HuH-7.5 (cell line): ENCODE measurements at regions not wholly inside any gene's neighbourhood (a gene's known extent, or its start where the extent isn't known, plus 50 kb on each side); places are given as distances from the start of the nearest gene placed in this dataset.

Experiments
- DNase-seq: peaks from one replicate; pipeline ENCODE4 v3.0.0; 2011; ENCODE audit warnings: low spot score

DNA sequence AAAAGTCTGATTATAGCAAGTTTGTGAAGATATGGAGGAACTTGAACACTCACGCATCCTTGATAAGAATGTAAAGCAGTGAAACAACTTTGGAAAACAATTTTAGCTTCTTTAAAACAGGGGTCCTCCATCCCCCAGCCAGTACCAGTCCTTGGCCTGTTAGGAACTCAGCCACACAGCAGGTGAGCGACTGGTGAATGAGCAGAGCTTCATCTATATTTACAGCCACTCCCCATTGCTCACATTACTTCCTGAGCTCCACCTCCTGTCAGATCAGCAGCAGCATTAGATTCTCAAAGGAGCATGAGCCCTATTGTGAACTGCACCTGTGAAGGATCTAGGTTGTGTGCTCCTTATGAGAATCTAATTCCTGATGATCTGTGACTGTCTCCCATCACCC lies 530.3 kb upstream of the PRKX start:
- DNase-seq, result no peak

DNA sequence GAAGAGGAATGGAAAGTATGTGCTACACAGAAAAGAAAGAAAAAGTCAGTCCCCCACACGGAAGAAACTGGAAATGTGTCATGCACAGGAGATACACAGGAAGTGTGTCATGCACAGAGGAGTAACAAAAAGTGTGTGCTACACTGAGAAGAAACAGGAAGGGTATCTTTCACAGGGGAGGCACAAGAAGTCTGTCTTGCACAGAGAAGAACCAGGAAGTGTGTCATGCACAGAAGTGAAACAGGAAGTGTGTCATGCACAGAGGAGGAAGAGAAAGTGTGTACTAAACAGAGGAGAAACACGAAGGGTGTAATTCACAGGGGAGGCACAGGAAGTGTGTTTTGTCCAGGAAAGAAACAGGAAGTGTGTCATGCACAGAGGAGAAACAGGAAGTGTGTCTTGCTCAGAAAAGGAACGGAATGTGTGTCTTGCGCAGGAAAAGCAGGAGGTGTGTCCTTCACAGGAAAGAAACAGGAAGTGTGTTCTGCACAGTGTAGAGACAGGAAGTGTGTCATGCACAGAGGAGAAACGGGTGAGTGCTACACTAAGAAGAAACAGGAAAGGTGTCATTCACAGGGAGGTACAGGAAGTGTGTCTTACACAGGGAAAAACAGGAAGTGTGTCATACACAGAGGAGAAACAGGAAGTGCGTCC lies 527.2 kb upstream of the PRKX start:
- no peak for DNase-seq

DNA sequence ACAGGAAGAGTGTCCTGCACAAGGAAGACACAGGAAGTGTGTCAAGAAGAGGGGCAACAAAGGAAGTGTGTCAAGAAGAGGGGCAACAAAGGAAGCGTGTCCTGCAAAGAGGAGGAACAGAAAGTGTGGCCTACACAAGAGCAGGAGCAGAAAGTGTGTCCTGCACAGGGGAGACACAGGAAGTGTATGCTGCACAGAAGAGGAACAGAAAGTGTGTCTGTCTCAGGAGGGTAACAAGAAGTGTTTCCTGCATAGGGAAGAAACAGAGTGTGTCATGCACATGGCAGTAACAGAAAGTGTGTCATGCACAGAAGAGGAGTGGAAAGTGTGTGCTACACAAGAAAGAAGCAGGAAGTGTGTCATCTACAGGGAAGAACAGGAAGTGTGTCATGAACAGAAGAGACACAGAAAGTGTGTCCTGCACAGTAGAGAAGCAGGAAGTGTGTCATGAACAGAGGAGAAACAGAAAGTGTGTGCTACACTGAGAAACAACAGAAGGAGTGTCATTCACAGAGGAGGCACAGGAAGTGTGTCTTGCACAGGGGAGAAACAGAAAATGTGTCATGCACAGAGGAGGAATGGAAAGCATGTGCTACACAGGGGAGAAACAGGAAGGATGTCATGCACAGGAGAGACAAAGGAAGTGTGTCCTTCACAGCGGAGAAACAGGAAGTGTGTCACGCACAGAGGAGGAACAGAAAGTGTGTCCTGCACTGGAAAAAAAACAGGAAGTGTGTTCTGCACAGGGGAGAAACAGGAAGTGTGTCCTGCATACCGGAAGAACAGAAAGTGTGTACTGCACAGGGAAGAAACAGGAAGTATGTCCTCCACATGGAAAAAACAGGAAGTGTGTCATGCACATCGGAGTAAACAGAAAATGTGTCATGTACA lies 526.4 kb upstream of the PRKX start:
- DNase-seq, result no peak

DNA sequence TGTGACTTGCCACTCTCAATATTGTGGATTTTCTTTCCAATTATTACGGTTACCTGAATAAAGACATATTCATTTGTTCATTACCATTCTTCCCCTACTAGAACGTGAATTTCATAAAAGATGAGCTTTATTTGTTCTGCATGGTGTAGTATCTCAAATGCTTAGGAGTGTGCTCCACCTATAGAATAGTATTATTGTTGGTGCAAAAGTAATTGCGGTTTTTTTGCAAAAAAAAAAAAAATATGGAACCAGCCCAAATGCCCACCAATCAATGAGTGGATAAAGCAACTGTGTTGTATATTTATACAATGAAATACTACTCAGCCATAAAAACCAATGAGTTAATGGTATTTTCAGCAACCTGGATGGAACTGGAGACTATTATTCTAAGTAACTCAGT lies 525.5 kb upstream of the PRKX start:
- no peak for DNase-seq

DNA sequence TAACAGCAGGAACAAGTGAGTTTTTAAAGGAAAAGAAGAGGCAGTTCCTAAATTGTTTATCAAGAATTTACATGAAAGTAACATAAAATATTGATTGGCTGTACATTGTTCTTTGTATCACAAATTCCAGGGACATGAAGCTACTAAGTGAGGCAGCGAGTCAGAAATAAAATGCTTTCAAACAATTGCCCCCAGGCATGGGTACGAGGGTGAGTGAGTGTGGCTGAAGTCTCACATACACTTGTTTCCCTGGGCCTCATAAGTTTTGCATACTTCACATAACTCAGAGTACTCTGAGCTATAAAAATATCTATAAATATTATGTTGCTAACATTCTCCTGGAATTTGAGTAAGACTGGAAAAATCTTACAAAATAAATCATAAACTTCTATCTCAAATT lies 511.6 kb upstream of the PRKX start:
- DNase-seq, result no peak

DNA sequence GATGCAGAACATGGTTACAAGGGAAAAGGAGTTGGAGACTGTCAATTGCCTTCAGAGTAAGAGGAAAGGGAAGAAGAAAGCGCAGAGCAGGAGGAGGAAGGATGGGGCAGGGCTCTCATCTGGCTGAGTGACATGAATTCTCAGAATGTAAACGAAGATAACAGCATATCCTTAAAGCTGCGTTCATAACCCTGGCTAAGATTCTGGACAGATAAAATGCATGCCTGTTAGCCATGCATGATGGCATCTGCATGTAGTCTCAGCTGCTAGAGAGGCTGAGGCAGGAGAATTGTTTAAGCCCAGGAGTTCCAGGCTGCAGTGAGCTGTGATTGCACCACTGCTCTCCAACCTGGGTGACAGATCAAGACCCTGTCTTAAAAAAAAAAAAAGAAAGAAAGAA lies 493.5 kb upstream of the PRKX start:
- DNase-seq, result no peak

DNA sequence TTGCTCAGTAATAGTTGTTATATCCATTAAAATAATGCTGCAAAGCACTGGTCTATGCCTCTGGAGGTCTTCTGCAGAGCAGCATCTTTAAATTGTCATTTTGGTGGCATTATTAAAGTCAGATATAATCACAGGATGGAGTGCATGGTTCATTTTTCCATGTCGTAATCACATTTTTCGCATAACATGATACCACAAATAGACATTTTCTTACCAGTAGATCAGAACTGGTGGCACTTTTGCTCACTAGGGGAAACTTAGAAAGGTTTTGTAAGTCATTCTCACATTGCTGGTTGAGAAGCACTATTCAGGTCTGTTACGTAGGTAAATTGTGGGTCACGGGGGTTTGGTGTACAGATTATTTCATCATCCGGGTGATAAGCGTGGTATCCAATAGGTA lies 484.5 kb upstream of the PRKX start:
- no peak for DNase-seq

DNA sequence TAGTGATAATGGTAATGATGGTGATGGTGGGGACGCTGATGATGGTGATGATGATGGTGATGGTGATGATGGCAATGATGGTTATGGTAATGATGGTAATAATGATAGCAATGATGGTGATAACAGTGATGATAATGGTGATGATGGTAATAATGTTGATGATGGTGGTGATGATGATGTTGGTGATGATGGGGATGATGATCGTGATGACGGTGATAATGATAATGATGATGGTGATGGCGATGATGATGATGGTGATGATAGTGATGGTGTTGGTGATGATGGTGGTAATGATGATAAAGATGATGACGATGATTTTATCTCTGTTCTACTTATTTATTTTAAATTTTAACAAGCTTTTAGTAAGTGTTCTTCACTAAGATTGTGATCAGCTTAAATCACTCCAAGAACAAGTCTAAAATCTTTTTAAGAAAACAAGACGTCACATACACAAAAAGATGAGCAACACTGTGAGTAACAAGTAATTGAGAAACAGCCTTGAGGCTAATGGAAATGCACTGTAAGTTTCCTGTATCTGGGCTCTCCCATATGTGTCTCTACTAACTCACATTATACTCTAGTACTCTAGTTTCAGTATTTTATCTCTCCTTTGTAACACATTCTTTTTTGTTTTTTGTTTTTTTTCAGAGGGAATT lies 480.2 kb upstream of the PRKX start:
- no peak for DNase-seq

DNA sequence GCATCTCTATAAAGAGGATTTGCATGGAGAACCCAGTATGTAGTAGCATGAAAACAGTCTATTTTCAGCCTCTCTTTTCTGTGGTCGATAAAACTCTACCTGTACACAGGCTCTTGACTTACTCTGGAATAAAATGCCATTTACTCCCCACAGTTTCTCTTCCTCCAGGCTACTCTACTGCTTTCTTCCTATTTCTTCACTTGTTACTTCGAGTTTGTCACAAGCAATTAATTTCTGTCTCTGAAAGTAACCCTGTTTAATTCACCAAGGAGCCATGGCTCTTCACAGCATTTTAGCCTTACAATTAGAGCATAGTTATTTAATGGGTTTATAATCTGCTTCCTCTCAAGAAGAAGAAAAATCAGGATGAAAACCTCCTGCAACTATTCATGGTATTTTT lies 472.9 kb upstream of the PRKX start:
- DNase-seq, result no peak

DNA sequence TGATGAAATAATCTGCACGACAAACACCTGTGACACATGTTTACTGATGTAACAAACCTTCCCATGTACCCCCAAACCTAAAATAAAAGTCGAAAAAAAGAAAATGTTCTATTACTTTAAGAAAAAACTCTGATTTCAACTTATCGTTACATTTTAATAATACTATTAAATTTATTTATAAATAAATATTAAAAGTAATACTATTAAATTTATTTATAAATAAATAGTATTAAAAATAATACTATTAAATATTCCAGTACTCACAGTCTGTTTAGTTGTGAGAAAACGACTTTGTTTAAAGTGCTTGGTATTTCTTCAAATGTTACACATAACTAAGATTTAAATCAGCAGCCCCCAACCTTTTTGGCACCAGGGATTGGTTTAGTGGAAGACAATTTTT lies 471.6 kb upstream of the PRKX start:
- no peak for DNase-seq

DNA sequence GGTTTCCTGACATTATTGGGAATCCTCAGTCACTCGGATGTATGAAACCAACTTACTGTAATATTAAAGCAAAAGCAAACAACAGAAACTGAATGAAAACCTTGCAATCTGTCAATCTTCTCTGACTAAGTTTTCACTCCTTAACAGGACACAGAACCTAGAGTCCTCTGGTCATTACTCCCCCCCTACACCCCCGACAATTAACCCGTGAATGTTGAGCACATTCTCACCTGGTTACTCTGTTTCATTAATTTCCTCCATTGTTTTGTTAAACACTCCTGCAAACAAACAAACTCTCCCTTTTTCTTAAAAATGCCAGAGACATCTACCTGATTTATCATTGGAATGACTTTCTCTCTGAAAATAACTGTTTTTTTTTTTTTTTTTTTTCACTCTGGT lies 469.0 kb upstream of the PRKX start:
- DNase-seq, result no peak

DNA sequence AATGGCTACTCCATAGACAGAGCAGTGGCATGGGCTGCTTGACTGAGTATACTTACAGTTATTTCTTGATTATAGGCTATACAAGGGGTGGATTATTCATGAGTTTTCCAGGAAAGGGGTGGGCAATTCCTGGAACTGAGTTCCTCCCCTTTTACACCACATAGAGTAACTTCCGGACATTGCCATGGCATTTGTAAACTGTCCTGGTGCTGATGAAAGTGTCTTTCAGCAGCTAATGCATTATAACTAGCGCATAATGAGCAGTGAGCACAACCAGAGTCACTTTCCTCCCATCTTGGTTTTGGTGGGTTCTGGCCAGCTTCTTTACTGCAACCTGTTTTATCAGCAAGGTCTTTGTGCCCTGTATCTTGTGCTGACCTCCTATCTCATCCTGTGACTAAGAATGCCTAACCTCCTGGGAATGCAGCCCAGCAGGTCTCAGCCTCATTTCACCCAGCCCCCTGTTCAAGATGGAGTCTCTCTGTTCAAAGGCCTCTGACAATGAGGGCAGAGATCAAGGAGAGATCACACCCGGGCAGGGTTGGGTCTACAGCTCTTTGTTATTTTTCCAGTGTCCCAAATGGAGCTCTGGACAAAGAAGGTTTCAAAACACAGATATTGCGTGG lies 468.4 kb upstream of the PRKX start:
- DNase-seq, result no peak

DNA sequence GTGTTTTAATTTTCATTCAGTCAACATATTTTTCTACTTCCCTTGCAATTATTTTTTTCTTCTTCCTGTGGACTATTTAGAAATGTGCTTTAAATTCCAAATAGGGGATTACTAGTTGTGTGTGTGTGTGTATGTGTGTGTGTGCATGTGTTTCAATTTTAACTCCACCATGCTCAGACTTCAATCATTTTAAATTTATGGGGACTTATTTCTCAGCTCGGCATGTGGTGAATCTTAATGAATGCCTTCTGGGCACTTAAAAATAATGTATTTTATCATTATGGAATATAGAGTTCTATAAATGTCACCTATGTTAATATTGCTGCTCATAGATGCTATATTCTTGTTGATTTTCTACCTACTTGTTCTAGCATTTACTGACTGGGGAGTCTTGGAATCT lies 465.6 kb upstream of the PRKX start:
- no peak for DNase-seq

DNA sequence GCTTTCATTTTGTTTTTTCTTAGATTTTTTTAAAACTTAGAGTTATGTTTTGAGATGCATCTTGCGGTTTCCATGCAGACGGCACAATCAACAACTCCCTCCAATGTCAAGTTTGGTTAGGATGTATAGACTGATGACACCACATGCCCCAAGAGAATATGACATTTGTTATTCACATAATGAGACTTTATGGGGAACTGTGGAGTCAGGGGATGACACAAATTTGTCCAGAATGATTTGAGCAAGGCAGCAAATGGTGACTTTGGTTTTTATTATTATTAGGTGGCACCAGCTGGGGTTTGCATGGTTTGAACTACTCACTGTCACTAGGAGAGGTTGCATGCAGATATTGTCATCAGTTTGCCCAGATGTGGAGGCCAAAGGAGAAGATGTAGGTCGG lies 461.8 kb upstream of the PRKX start:
- no peak for DNase-seq

DNA sequence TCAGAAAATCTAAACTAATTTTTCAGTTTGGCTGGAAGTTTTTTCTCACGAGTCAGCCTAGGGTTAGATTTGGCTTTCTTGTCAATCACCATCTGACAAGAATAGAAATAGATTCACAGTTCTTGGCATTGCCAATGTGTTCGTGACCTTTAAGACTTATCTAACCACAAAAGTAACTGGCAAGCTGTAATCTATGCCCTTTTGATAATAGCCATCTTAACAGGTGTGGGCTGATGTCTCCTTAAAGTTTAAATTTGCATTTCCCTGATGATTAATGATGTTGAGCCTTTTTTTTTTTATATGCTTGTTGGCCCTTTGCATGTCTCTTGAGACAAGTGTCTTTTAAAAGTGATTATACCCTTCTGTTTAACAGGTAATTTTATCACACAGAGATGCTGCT lies 460.3 kb upstream of the PRKX start:
- no peak for DNase-seq

DNA sequence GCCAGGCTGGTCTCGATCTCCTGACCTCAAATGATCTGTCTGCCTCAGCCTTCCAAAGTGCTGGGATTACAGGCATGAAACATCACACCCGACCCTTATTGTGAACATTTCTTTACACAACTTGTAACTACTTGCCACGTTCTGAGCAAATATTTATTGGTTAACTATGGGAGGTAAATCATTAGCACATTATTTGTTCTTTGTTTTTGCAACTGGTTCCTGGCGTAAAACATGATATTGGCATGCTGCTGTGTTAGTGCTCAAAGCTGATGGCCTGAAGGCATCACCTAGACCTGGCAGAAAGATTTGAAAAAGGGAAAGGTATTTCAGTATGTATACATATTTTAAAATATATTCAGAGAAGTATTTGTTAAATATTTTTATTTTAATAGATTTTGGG lies 438.3 kb upstream of the PRKX start:
- DNase-seq, result no peak

DNA sequence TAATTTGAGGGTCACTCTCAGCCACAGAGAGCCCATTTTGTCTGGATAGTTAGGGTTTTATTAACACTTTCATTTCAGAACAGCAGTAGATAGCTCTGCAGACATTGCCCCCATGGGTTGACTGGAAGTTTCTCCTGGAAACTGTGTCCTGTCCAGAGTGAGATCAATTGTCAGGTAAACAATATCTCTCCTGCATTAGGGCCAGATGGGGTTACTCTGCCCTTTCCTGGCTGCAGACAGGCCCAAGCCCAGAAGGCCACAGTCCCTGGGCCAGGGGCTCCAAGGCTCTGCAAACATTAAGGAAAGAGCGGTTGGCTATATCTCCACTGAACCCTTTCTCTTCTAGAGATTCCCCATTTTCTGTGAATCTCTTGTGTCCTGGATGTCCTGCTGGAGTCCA lies 436.8 kb upstream of the PRKX start:
- DNase-seq, result no peak

DNA sequence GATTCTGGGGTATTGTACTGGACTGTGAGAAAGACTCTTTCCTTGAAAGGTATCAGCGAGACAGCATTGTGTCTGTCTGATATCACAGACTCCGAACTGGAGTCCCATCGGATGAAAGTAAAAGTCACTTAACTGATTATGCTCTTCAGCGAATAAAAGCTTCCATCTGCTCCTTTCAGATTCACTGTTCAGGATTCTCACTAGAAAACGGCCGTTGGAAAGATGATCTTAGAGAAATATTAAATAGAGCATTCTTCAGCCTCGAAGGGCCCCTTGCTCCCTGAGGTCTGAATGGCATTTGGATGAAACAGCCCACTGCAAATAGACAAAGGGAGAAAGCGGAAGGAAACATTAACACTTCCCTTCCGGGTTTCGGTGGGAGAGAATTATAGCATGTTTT lies 416.2 kb upstream of the PRKX start:
- no peak for DNase-seq

DNA sequence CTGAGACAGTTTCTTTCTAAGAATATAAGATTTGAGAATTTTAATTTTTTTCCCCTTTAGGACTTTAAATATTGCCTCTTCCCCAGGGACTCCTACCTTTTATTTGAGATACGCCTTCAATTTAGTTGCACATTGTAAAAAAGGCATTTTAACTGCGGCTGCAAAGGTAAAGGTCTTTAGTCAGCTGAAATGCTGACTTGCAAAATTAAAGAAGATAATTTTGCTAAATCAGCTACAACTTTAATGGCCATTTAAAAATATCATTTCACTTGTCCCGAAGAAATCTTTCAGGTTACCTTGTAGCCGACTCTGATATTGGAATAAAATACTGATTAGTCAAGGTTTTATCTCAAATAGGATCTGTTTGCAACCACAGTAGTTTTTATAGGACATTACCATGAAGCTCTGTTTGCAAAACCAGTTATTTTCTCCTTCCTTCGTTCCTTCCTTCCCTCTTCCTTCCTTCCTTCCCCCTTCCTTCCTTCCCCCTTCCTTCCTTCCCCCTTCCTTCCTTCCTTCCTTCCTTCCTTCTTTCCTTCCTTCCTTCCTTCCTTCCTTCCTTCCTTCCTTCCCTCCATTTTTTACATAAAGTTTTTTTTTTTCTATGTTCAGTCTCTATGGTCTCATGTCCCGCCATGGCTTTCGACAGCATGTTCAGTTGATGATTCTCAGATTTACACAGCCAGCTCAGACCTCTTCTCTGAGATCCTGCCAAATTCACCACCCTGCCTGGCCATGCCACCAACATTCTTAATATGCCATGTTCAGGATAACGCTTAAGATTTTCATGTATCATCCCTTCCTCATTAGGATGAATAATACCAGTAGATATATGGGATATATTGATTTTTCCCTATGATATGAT lies 405.4 kb upstream of the PRKX start:
- DNase-seq, result no peak

DNA sequence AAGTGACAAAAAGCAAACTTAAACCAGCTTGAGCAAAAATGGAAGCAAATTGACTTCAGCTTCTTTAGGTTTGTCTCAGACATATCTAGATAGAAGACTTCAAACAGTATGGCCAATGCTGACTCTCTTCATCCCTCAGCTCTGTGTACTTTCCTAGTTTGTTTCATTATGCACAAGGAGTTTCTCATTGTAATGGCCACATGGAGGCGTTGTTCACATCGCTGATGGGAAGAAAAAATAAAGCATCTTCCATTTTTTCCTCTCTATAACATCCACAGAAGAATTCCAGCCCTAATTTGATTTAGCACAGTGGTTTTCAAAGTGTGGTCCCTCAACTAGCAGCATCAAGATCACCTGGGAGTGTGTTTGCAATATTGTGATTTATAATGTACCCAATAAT lies 397.5 kb upstream of the PRKX start:
- DNase-seq, result no peak

DNA sequence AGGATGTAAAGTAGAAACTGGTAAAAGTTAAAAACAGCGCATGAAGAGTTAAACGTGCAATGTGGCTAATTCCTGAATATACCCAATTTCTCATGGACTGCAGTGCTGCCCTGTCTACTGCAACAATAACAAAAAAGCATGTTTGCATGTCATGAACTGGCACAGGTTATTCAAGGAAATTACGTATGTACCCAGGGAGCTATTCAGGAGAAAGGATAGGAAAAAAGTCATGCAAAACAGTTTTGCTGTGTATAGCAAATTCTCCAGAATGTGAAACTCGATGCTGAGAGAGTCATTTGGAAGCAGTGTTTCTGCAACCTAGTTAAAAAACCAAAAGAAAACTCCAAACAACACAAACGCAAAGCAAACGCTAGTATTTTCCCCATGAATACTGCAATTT lies 381.5 kb upstream of the PRKX start:
- DNase-seq, result no peak
